ENCODE measurements at regions not wholly inside any gene's neighbourhood (a gene's known extent, or its start where the extent isn't known, plus 50 kb on each side); places are given as distances from the start of the nearest gene placed in this dataset.
"Not testable (repeated sequence)": the region's sequence is repeated elsewhere in the genome, so short reads cannot be mapped to it uniquely, and the experiment has no call there.

DNA sequence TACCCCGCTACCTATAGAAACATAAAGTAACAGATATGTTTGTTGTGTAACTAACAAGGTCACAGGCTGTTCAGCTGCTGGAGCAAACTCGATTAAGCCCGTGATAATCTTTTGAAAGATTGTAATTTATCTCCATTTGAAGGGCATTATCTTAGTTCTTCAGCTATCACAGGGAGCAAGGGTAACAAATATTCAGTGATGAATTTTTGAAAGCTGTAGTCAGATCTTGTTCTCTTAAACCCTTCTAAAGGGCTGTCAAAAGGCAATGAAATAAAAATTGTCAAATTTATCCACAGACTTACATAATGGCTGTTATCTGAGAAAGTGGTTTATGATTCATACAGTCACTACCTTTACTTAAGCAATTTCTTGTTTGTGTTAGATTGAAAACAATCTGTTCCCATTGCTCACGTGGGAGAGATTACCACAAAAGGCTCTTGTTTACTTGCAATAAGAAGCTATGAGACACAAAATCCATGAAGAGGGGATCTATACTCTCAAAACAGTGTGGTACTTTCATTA lies 78.3 kb upstream of the ZNF608 start:
- Mint-ChIP-seq H3K36me3 (ENCODE audit: low read depth) (no peaks in the 10 kb centered on the region), H3K9me3 (peaks cover 3% of the 10 kb centered on the region), H3K4me3 (no peak overlapping the region), H3K27ac (no peak overlapping the region), H3K27me3 (peaks cover 9% of the 10 kb centered on the region), H3K4me1 (no peaks in the 10 kb centered on the region)
- ATAC-seq (replicated peaks), result no peak

DNA sequence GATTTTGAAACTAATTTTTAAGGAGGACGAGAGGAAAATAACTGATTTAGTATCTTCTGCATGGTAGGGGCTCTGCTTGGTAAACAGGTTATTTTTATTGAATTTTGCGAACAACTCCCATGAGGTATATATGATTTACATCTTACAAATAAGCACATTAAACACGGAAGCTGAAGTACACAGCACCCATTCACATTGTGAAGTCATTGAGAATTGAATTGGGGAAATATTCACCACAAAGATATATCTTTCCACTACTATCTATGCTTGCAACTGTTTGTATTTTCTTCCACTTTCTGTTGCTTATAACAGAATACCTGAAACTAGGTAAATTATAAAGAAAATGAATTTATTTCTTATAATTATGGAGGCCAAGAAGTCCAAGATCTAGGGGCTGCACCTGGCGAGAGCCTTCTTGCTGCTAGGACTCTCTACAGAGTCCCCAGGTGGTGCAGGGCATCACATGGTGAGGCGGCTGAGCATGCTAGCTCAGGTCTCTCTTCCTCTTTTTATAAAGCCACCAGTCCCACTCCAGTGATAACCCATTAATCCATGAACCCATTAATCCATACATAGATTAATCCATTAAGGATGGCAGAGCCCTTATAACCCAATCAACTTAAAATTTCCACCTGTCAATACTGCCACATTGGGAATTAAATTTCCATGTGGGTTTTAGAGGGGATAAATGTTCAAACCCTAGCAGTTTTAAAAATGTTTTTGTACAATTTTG lies 79.0 kb upstream of the ZNF608 start:
- no peak for ATAC-seq (replicated peaks)
- Mint-ChIP-seq H3K4me3 (no peak overlapping the region), H3K36me3 (ENCODE audit: low read depth) (no peaks in the 10 kb centered on the region), H3K27ac (no peak overlapping the region), H3K9me3 (peaks cover 3% of the 10 kb centered on the region), H3K27me3 (peaks cover 9% of the 10 kb centered on the region), H3K4me1 (no peaks in the 10 kb centered on the region)

- ATAC-seq (replicated peaks), result no peak
- H3K36me3 Mint-ChIP-seq (ENCODE audit: low read depth), result no peaks in the 10 kb centered on the region
- H3K27ac Mint-ChIP-seq, result no peak overlapping the region
- peaks cover 9% of the 10 kb centered on the region for H3K27me3 Mint-ChIP-seq
- no peaks in the 10 kb centered on the region for H3K4me1 Mint-ChIP-seq
- H3K9me3 Mint-ChIP-seq, result peaks cover 3% of the 10 kb centered on the region
- no peak overlapping the region for H3K4me3 Mint-ChIP-seq
Observed at GRCh38 chr5:124825983-124826337, 79.5 kb upstream of the ZNF608 start.

- H3K4me1 Mint-ChIP-seq, result no peaks in the 10 kb centered on the region
- H3K27ac Mint-ChIP-seq, result no peak overlapping the region
- H3K36me3 Mint-ChIP-seq (ENCODE audit: low read depth), result no peaks in the 10 kb centered on the region
- no peak for ATAC-seq (replicated peaks)
- no peak overlapping the region for H3K4me3 Mint-ChIP-seq
- peaks cover 9% of the 10 kb centered on the region for H3K27me3 Mint-ChIP-seq
- peaks cover 5% of the 10 kb centered on the region for H3K9me3 Mint-ChIP-seq
Observed at GRCh38 chr5:124828731-124829234, 82.3 kb upstream of the ZNF608 start.

- Mint-ChIP-seq H3K27ac (no peak overlapping the region), H3K4me1 (no peaks in the 10 kb centered on the region), H3K4me3 (no peak overlapping the region), H3K9me3 (peaks cover 5% of the 10 kb centered on the region), H3K27me3 (peaks cover 9% of the 10 kb centered on the region), H3K36me3 (ENCODE audit: low read depth) (no peaks in the 10 kb centered on the region)
- ATAC-seq (replicated peaks), result no peak
Observed at GRCh38 chr5:124831687-124832240, 85.3 kb upstream of the ZNF608 start.

DNA sequence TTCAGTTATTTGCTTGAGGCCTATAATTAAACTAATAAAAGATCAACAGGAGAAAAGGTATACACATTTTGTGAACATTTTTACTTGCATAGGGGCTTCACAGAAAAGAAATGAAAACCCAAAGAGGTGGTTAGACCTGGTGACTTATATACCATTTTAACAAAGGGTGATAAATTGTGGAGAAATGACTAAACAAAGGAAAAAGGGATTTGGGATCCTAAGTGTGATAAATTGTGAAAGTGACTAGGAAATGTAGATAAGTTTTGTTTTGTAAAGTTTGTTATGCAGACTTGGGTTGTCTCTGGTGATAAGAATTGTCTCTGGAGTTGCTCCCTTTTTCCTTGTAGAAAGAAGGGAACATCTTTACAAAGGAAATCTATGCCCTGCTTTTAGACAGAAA lies 86.1 kb upstream of the ZNF608 start:
- peaks cover 5% of the 10 kb centered on the region for H3K9me3 Mint-ChIP-seq
- H3K36me3 Mint-ChIP-seq (ENCODE audit: low read depth), result no peaks in the 10 kb centered on the region

GRCh38 chr5:124836314-124836713 lies 89.9 kb upstream of the ZNF608 start:
- H3K27ac Mint-ChIP-seq; H3K4me1 Mint-ChIP-seq; H3K36me3 Mint-ChIP-seq (ENCODE audit: low read depth); ATAC-seq (replicated peaks); H3K27me3 Mint-ChIP-seq; H3K9me3 Mint-ChIP-seq; H3K4me3 Mint-ChIP-seq: not testable (repeated sequence)

More for the DNA sequence above, 86.1 kb upstream of the ZNF608 start:
- Mint-ChIP-seq H3K27me3 (peaks cover 9% of the 10 kb centered on the region), H3K27ac (no peak overlapping the region), H3K4me1 (no peaks in the 10 kb centered on the region), H3K4me3 (no peak overlapping the region)
- ATAC-seq (replicated peaks), result no peak

DNA sequence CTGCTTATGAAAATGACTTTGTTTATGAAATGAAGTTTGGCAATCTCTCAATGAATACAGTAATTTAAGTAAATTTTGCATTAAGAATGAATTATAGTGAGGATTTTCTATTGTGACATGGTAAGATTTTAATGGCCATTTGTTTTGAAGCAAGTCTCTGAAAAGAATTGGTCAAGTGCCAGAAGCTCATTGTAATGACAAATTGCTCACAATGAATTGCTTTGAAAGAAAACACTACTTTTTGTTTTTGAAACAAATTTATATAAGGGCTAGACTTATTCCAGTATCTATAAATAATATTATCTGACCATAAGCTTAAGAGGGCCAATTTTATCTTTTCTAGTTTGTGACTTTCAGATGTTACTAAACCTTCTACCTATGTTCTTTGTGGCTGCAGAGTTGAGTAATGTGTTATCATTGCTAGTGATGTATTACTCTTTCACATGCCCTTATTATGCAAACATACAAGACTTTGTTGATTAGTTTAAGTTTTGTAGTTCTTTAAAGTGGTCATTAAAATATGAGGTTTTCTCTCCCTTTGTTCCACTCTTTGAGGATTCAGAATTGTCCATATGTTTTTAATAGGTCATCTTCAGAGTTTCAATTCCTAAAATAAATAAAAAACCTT lies 93.0 kb upstream of the ZNF608 start:
- no peaks in the 10 kb centered on the region for H3K4me1 Mint-ChIP-seq
- H3K9me3 Mint-ChIP-seq, result peaks cover 5% of the 10 kb centered on the region
- H3K4me3 Mint-ChIP-seq, result no peak overlapping the region
- no peaks in the 10 kb centered on the region for H3K36me3 Mint-ChIP-seq (ENCODE audit: low read depth)
- ATAC-seq (replicated peaks), result no peak
- H3K27me3 Mint-ChIP-seq, result peaks cover 4% of the 10 kb centered on the region
- H3K27ac Mint-ChIP-seq, result no peak overlapping the region

DNA sequence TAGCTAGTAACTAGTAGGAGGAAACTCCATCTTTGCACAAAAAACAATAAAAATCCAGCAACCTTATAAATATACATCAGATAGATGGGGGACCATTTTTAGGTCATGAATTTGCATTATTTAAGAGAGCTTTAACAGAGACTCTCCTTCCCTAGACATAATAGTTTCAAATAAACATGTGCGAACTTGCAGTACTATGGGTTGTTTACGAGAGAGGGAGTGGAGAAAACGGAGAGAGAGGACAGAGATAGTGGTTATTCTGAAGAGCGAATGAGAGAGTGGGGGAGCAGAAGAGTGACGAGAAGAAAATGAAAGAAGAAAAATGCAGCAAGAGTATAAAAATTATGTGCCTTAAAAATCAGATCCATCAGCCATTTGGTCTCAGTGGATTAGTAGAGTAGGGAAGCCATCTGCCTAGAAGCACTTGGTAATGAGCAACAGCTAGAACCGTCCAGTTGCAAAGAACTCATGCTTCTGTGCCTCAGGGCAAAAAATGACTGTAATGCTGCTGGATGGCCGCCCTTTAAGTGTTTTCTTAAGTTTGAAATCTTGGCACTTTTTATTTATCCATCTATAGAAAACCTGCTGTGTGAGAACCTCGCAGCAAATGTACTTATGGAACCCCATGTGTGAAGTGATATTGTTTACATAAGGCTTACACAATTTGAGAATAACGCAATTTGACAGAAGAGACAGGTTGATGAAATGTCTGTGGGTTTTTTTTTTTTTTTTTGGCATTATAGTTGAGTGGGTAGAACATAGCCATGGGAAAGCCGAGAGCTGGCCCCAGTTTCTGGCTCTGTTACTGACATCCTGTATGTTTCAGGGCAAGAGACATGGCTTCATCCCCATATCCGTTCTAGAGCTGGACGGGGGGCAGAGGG lies 95.6 kb upstream of the ZNF608 start:
- H3K36me3 Mint-ChIP-seq (ENCODE audit: low read depth), result no peaks in the 10 kb centered on the region
- peaks cover 8% of the 10 kb centered on the region for H3K9me3 Mint-ChIP-seq
- no peak for ATAC-seq (replicated peaks)
- no peak overlapping the region for H3K4me3 Mint-ChIP-seq
- peaks cover 4% of the 10 kb centered on the region for H3K27me3 Mint-ChIP-seq
- H3K4me1 Mint-ChIP-seq, result no peaks in the 10 kb centered on the region
- H3K27ac Mint-ChIP-seq, result no peak overlapping the region

DNA sequence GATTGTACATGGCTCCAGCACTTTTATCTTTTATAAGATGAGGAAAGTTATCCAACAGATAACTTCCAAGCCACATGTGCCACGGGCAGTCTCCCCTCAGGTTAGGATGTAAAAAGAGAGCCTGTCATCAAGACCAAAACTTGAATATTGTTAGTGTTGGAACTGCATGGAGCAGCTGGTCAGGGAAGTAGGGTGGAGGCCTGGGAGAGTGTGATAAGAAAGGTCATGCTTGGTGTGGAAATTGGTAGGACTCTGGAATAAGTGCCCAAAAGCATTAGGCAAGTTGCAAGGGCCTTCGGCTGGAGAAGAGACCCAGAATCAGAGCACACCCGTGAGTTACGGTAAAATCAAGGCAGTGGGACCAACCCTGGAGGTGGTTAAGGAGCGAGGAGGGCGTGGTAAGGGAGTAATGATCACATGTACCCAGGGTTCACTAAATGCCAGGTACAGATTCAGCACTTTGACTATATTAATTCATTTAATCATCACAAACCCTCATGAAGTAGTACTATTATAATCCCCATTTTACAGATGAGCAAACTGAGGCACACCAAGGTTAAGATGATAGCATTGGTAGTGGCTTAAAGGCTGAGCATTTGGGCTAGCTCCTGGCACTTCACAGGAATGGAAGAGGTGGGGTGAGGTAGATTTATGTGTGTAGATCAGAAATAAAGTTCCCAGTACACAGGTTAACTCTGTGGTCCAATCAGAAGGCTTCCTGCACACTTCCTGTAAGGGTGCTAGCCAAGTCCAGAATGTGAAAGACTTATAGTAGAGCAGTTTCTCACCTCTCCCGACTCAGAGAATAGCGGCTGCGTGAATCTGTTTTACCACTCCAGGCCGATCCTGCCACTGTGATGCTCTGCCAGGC lies 96.5 kb upstream of the ZNF608 start:
- ATAC-seq (replicated peaks), result no peak
- no peak overlapping the region for H3K27ac Mint-ChIP-seq
- no peaks in the 10 kb centered on the region for H3K36me3 Mint-ChIP-seq (ENCODE audit: low read depth)
- H3K27me3 Mint-ChIP-seq, result peaks cover 4% of the 10 kb centered on the region
- no peaks in the 10 kb centered on the region for H3K4me1 Mint-ChIP-seq
- H3K4me3 Mint-ChIP-seq, result no peak overlapping the region
- peaks cover 8% of the 10 kb centered on the region for H3K9me3 Mint-ChIP-seq

DNA sequence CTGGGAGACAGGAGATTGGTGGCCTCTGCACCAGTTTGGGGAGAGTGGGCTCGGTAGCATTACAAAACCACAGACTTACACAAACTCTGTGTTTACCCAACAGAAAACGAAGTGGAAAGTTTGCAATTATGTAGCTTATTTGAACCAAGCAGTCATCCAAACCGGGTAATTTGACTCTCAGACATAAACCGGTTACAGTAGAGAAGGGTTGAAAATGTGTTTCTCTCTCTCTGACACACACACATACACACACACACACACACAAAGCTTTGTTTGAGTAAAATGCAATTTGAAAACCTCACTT lies 97.1 kb upstream of the ZNF608 start:
- no peak for ATAC-seq (replicated peaks)
- Mint-ChIP-seq H3K4me3 (no peak overlapping the region), H3K27me3 (peaks cover 4% of the 10 kb centered on the region), H3K4me1 (no peaks in the 10 kb centered on the region), H3K9me3 (peaks cover 8% of the 10 kb centered on the region), H3K36me3 (ENCODE audit: low read depth) (no peaks in the 10 kb centered on the region), H3K27ac (no peak overlapping the region)

DNA sequence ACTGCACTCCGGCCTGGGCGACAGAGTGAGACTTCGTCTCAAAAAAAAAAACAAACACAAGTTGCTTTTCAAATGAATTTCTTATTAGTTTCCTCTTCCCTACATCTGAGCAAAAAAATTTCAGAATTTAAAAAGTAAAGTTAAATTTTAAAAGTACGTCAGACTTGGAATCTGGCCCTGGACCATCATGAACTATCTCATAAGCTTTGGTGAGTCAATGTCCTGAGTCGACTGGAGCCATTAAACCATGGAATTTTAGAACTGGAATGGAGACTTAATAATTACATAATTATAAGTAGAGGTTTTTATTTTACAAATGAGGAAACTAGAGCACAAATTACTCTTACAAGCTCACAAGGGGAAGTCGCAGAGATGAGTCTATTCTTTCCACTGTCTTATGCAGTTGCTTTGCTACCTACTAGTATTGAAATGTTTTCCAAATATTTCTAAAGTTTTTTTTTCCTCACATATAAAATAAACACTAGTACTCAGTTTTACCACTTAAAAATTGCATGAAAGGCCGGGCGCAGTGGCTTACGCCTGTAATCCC lies 98.0 kb upstream of the ZNF608 start:
- Mint-ChIP-seq H3K27me3 (peaks cover 4% of the 10 kb centered on the region), H3K4me3 (no peak overlapping the region), H3K36me3 (ENCODE audit: low read depth) (no peaks in the 10 kb centered on the region), H3K9me3 (peaks cover 8% of the 10 kb centered on the region), H3K27ac (no peak overlapping the region), H3K4me1 (no peaks in the 10 kb centered on the region)
- no peak for ATAC-seq (replicated peaks)

DNA sequence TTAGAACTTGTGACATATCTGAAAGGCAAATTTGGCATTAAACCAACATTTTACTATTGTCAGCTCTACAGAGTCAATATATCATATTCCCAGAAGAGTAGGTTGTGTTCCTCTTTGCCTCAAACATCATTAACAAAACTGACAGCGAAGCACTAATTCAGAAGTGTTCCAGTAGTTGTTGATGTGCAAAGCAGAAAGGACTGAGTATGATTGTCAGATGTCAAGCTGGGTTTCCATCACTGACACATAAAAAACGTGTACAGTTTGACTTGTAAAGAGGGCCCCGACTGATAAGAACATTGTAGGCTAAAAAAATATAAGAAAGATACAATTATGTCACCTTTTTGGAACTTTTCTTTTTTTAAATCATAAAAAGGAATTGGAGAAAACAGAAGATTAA lies 101.5 kb upstream of the ZNF608 start:
- no peak overlapping the region for H3K27ac Mint-ChIP-seq
- ATAC-seq (replicated peaks), result no peak
- no peak overlapping the region for H3K4me3 Mint-ChIP-seq
- no peaks in the 10 kb centered on the region for H3K36me3 Mint-ChIP-seq (ENCODE audit: low read depth)
- peaks cover 3% of the 10 kb centered on the region for H3K9me3 Mint-ChIP-seq
- H3K4me1 Mint-ChIP-seq, result no peaks in the 10 kb centered on the region
- H3K27me3 Mint-ChIP-seq, result no peaks in the 10 kb centered on the region

All from activated T-helper 17 cell treated with anti-CD3 and anti-CD28 coated beads, Interleukin-2, amount 50 U/mL, for 72 hours (primary cell).